ENCODE measurements at regions not wholly inside any gene's neighbourhood (a gene's known extent, or its start where the extent isn't known, plus 50 kb on each side); places are given as distances from the start of the nearest gene placed in this dataset.
"Not testable (repeated sequence)": the region's sequence is repeated elsewhere in the genome, so short reads cannot be mapped to it uniquely, and the experiment has no call there.

DNA sequence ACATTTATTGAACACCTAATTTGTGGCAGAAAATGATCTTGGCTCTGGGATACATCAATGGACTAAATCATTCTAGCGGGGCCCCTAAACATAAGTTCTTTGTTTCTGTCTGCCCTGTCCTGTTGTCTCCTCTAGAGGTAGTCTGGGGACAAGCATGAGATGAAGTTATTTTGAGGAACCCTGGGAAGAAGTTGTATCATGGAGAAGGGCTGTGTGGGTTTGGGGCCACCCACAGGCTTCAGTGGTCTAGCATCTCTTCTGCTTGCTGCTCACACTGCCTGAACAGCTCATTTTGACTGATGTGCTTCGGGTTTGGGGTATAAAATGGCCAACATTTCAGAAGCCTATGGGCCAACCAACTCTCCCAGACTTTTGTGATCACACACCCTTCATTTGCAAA, 50.3 kb upstream of the OSBPL11 start:
- no peak for DNase-seq

DNA sequence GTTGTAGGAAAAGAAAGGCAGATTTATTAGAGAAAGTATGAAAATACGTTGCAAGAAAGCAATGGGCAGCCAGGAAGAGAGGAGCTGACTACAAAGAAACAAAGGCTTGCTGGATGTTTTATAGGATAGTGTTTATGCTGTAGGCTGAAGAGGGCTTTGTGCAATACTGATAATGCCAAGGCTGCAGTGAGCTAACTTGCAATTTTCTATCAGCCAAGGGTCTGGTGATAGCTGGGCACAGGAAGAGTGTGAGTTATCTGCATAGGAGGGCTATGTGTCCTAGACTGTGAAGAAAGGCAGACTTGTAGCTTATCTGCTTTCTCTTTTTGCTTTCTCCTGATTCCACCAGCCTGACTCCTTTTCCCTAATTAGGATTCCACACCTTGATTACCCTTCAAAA, 51.3 kb upstream of the OSBPL11 start:
- no peak for DNase-seq

DNA sequence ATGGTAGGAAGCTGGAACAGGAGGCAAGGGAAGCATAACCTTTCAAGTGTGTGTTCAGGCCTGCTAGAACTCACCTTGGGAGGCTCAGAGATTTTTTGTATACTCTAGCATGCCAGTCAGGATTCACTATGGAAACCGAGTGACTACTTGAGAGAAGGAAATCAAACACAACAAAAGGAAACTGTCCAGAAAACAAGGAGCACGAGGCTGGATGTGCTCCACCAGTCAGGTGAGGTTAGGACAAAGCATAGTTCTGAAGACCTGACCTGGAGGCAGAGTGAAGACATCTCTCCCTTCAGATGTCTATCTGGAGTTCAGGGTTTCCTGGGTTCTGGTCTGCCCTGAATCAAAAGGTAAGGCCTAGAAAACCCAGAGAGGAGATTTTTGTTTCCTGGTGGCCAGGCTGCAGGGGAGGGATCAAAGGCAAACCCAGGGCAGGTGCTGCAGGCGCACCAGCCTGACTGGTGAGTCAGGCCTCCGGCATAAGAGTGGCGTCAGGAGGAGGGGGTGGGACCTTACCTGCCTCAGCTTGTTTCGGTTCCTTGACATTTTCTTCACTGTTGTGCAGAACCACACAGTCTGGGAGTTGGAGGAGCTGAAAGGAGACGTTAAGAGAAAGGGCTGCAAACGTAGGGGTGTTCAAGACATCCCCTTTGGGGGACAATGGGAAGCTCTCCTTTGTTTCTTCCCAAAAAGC, 52.2 kb upstream of the OSBPL11 start:
- no peak for DNase-seq

DNA sequence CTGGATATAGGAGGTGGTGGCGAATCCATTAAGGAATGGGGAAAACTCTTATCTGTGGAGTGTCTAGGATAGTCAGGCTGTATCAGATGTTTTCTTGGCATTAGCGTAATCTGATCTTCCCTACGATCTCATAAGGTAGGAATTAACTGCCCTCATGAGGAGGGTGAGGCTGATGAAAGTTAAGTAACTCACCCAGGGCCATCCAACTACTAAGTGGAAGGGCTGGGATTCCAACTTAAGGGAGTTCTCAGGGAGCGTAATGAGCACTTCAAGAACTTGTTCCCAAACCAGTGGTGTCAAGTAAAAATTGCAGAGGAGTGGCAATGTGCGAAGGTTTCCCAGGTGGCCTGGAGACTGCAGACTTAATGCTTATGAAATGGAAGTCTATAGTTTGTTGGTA, 55.9 kb upstream of the OSBPL11 start:
- DNase-seq, result no peak

DNA sequence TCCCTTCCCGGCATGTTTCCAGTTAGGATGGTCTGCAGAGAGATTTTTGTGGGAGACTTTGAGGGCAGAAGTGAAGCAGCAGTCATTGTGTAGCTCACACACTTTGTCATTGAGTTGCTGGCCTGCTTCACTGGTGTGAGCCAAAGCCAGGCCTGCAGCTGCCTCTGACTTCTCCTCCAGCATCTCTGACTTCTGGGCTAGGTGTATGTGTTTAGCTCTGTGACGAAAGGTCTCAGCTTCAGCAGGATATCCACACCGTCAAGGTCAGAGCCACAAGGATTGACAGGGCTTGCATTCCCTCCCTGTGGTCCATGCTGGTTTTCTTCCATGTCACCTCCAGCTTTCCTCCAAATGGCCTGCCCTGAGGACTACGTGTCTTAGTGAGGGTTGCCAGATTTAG, 57.1 kb upstream of the OSBPL11 start:
- DNase-seq, result no peak

DNA sequence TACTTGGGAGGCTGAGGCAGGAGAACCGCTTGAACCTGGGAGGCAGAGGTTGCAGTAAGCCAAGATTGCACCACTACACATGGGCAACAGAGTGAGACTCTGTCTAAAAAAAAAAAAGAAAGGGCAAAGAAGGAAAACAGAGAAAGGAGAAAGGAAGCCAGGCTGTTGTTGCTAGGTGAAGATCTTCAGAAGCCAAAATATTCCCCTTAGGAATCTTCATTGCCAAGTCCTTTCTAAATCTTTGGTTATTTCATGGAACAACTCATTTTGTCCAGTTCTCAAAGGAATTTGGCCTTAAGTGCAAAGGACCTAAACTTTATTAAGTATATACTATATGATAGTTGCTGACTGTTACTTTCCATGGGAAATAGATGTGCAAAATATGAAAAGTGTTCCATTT, 59.2 kb upstream of the OSBPL11 start:
- no peak for DNase-seq

DNA sequence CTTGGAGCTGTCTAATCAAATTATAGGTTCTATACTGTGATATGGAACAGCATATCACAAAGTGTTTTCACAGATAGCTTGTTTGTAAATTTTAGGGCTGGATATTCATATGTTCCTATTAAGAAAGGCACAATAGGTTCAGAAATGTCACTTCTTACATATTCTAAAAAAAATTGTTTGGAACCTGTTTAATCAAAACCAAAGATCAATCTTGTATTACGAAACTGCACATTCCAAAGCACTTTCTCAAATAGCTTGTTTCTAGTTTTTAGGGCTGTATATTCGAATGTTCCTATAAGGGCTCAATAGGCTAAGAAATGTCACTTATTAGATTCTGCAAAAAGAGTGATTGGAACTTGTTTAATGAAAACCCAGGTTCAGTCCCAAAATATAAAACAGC, 67.4 kb upstream of the OSBPL11 start:
- no peak for DNase-seq

DNA sequence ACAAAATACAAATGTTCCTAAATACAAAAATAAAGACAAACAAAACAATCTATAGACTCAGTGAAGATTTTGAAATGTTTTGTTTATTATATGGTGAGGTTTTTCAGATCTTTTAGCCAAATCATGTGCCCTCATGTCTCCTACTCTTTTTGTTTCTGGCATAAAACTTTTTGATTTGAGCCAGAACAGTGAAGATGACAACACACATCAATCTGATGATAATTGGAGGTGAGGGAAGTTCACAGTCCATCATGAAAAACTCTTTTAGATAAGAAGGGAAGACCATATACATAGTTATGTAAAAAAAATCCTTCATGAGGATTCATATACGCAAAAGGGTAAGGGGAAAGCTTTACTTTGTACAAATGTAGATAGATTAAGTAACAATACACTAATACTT, 75.1 kb upstream of the OSBPL11 start:
- DNase-seq, result no peak

DNA sequence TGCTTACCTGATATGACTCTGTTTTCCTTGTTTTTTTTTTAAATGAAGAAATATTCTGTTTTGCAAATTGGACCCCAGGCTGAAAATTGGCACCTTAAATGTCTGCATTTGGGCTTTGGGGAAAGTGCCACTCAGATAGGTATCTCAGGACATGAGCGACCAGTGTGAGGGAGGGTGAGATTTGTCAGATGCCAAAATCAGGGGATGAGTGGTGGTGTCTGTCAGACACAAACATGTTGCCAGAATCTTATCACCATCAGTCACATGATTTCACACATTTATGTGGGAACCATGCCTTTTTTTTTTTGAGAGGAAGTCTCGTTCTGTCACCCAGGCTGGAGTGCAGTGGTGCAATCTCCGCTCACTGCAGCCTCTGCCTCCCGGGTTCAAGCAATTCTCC, 75.6 kb upstream of the OSBPL11 start:
- peak; percentile 30 for DNase-seq

DNA sequence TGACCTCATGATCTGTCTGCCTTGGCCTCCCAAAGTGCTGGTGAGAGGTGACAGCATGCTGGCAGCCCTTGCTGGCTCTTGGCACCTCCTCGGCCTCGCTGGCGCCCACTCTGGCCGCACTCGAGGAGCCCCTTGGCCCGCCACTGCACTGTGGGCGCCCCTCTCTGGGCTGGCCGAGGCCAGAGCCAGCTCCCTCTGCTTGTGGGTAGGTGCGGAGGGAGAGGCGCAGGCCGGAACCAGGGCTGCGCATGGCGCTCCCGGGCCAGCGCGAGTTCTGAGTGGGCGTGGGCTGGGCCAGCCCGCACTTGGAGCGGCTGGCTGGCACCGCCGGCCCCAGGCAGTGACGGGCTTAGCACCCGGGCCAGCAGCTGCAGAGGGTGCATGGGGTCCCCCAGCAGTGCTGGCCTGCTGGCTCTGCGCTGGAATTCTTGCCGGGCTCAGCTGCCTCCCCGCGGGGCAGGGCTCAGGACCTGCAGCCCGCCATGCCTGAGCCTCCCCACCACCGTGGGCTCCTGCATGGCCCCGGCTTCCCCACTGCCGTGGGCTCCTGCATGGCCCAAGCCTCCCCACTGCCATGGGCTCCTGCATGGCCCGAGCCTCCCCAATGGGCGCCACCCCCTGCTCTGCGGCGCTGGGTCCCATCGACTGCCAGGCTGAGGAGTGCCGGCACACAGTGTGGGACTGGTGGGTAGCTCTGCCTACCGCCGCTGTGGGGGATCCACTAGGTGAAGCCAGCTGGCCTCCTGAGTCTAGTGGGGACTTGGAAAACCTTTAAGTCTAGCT, 76.4 kb upstream of the OSBPL11 start:
- no peak for DNase-seq

DNA sequence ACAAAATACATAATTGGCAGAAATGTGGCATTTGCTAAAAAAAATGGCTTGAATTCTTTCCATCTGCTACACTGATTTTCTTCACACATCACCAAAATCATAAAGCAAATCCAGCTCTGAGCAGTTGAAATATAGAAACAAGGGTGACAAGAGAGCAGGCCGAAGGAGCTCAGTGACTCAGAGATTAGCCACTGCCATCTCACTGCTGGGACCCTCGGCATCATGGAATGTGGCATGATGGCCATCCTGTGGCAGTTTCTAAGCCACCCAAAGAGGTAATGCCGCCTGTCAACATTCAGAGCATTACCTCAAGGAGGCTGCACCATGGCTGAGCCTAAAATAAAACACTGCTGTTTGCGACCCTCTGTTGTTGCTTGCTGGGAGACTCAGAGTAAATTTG, 80.5 kb upstream of the OSBPL11 start:
- no peak for DNase-seq

DNA sequence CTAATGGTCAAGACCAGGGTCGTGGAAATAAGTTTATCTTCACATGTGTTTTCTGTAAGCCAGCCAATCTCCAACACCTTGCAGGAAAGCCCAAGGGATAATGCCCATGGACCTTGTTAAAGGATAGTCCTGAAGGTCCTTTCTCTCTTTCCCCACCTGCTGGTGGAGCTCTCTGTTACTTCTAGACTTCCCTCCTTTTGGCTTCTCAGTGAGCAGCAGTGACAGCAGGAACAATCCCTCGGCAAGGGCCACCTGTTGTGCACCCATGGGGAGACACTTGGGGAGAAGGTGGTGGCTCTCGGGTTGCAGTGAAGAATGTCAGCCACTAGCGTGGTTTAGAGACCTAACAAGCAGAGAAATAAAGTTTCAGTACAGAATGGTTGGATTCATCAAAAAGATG, 84.0 kb upstream of the OSBPL11 start:
- DNase-seq, result no peak

DNA sequence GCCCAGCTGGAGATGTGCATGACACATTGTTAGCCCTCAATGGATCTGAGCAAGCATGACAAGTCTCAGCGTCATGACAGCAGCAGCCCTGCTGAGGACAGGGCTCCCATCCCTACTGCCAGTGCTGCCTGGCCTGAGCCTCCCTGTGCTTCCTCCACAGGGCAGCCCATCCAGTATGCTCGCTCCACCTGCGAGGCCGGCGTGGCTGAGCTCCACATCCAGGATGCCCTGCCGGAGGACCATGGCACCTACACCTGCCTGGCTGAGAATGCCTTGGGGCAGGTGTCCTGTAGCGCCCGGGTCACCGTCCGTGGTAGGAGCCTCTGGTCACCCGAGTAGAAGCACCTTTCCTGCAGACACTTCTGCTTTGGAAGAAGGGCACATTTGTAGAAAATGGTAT, 85.8 kb upstream of the OSBPL11 start:
- DNase-seq, result no peak

DNA sequence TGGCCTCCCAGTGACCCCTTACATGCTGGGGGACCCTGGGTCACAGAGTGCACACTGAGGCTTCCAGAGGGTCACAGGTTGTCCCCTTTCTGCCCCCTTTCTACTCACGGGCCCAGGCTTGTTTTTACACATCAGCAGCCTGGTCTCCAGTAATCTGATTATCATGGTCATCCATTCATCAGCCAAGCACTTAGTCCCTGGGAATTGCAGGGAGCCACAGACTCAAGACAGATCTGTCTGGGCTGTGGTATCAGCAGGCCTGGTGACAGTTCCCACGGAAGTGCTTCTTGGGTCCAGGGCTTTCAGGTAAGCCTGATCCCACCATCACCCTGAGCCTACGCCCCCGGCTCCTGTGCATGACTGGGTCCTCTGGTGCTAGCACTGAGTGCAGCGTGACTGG, 86.6 kb upstream of the OSBPL11 start:
- not testable (repeated sequence) for DNase-seq

DNA sequence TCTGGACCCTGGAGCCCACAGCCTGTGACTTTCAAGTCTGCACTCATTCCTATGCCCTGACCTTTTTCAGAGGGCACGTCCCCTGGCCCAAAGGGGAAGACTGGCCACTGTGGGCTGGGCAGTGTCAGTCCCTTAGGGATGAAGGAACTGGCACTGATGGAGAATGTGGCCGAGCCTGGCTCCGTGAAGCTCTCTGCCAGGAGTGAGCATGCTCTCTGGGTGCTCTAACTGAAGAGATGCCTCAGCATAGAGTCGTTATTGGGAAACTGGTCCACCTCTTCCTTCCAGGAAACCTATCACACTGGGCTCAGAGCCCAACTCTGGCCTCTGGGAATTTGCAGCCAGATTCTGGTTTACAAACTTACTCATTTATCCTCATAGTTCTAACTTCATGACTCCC, 87.3 kb upstream of the OSBPL11 start:
- not testable (repeated sequence) for DNase-seq

DNA sequence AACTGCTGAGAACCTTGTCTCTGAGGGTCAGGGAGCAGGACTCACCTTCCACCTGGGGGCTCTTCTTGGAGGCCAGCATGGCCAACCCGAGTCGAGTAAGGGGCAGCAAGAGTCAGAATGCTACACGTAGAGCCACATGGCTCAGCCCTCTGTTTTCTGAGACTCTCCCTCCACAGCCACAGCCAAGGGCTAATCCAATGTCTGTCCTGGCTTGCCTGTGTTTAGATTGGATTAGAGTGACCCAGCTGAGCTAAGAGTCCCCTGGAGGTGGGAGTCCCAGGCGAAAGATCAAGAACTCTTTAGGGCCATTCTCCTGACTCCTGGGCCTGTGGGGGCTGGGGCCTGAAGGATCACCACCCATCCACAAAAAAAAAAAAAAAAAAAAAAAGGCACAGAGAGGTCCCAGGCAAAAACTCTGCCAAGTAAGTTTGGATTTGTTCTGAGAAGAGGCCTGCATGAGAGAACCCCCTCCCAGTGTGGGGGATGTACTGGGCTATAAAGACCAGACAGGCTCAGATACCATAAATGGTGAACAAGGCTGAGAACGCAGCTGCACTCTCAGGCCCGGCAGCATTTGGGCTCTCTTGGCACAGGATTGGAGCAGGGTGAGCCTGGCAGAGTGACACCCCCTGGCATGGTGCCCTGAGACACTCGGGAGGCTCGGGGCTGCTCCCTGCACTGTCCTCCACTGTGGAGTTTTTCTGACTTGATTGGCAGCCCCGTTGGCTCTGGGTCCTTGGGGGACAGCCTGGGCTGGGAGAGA, 88.0 kb upstream of the OSBPL11 start:
- no peak for DNase-seq

DNA sequence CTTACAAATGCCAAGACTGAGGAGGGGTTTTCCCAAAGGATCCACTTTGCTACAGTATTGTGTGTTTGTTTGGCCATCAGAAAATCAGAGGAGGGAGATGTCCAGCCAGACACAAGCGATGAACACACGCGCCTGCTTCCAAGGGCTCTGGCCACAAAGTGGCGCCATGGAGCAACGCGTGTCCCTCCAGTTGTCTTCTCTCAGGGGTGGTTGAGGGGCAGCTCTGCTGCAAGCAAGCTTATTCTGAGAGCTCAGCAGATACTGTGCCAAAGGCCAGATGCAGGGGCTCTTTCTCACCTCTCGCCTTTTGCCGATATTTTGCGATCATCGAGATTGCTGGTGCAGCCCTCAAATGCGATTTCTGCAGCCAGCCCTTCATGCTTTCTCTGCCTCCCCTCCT, 88.9 kb upstream of the OSBPL11 start:
- no peak for DNase-seq

DNA sequence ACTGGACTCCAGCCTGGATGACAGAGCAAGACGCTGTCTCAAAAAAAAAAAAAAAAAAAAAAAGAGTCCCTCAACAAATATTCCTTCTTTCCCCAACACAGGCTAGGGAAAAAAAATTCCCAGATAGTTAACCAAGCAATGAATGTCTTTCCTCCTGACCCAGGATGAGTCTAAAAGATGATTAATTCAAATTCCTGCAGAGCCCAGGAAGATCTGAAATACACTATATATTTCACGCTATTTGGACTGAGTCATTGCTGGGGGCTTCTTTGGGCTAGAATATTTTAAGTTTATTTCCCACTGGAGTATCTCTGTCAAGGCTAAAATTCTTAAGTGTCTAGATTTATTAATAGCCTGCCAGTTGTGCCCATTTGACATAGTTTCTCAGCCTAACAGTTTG, 90.4 kb upstream of the OSBPL11 start:
- DNase-seq, result not testable (repeated sequence)

DNA sequence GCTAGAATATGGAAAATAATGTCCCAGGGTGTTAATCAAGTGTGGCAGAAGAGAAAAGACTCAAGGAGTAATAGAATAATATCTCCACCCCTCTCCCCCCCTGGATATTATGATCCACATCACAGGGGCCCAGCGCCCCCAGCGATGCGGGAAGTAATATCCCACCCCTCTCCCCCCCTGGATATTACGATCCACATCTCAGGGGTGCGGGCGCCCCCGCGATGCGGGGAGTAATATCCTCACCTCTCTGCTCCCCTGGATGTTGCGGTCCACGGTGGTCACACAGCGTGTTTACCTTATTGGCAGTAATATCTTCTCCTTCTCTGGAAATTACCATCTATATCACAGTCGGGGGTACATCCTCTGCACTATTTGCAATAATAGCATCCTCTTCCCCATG, 97.1 kb upstream of the OSBPL11 start:
- DNase-seq, result no peak

DNA sequence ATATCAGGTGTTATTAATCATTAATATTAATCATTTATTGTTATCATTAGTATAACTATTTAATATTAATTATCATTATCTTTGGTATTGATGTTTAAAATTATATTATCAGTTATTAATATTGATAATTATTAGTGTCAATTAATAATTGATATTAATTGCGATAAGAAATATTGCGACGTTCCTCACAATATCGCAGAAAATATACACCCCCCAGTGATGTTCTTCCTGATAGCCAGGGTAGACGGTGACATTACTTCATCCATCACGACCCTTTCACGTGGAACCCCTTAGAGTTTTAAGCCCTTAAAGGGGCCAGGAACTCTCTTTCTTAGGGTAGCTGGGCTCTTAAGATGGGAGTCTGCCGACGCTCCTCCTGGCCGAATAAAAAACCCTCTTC, 98.6 kb upstream of the OSBPL11 start:
- DNase-seq, result no peak

DNA sequence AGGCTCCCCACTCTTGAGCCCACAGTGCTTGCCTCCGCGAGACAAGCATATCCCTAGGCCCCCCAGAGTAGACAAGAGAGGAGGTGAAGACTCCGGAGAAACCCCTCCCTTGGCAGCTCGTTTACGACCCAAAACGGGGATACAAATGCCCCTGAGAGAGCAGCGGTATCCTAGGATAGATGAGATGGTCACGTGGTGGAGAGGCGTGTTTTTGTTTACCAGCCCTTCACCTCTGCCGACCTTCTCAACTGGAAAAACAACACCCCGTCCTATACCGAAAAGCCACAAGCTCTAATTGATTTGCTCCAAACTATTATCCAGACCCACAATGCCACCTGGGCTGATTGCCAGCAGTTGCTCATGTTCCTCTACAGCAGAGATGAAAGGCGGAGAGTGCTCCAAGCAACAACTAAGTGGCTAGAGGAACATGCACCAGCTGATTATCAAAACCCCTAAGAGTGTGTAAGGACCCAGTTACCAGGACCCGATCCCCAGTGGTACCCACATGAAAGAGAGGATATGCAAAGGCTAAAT, 99.5 kb upstream of the OSBPL11 start:
- DNase-seq, result no peak

DNA sequence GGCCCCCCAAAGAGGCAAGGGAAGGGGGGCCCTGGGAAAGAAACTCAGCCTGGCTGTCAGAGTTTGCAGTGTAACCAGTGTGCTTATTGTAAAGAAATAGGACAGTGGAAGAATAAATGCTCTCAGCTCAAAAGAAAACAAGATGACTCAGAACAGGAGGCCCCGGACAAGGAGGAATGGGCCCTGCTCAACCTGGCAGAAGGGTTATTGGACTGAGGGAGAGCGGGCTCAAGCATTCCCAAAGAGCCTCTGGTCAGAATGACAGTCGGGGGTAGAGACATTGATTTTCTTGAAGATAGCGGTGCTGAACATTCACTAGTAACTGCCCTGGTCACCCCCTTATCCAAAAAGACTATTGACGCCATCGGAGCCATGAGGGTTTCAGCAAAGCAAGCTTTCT, 100.4 kb upstream of the OSBPL11 start:
- DNase-seq, result no peak

DNA sequence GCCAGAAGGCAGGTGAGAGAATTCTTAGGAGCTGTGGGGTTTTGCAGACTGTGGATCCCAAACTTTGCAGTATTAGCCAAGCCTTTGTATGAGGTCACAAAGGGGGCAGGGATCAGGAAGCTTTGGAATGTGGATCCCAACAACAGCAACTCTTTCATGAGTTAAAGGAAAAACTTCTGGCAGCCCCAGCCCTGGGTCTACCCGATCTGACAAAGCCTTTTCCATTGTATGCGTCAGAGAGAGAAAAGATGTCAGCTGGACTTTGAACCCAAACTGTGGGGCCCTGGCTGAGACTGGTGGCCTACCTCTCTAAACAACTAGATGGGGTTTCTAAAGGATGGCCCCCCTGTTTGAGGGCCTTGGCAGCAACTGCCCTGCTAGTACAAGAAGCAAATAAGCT, 101.8 kb upstream of the OSBPL11 start:
- not testable (repeated sequence) for DNase-seq
